ENCODE measurements at regions not wholly inside any gene's neighbourhood (a gene's known extent, or its start where the extent isn't known, plus 50 kb on each side); places are given as distances from the start of the nearest gene placed in this dataset.

- DNase-seq (ENCODE audit: low read depth), result no peak
Observed at GRCh38 chr16:89027281-89027680, 50.3 kb upstream of the CBFA2T3 start.

- peak; percentile 49 for DNase-seq (ENCODE audit: low read depth)
Observed at GRCh38 chr16:89031715-89032659, 55.0 kb upstream of the CBFA2T3 start.

- no peak for DNase-seq (ENCODE audit: low read depth)
Observed at GRCh38 chr16:89033304-89033703, 56.3 kb upstream of the CBFA2T3 start.

GRCh38 chr16:89033796-89034572, 57.0 kb upstream of the CBFA2T3 start:
- no peak for DNase-seq (ENCODE audit: low read depth)

- DNase-seq (ENCODE audit: low read depth), result no peak
Observed at GRCh38 chr16:89034573-89034961, 57.6 kb upstream of the CBFA2T3 start.

- DNase-seq (ENCODE audit: low read depth), result no peak
Observed at GRCh38 chr16:89034971-89035668, 58.1 kb upstream of the CBFA2T3 start.

- DNase-seq (ENCODE audit: low read depth), result no peak
Observed at GRCh38 chr16:89035669-89036570, 57.7 kb upstream of the ACSF3 start.

- no peak for DNase-seq (ENCODE audit: low read depth)
Observed at GRCh38 chr16:89036776-89037175, 56.9 kb upstream of the ACSF3 start.

GRCh38 chr16:89037261-89038152, 56.1 kb upstream of the ACSF3 start:
- DNase-seq (ENCODE audit: low read depth), result no peak

GRCh38 chr16:89038221-89038721, 55.4 kb upstream of the ACSF3 start:
- DNase-seq (ENCODE audit: low read depth), result no peak

- DNase-seq (ENCODE audit: low read depth), result no peak
Observed at GRCh38 chr16:89038811-89039735, 54.6 kb upstream of the ACSF3 start.

GRCh38 chr16:89039756-89040155, 53.9 kb upstream of the ACSF3 start:
- DNase-seq (ENCODE audit: low read depth), result no peak

- no peak for DNase-seq (ENCODE audit: low read depth)
Observed at GRCh38 chr16:89040391-89040790, 53.3 kb upstream of the ACSF3 start.

GRCh38 chr16:89040861-89041570, 52.6 kb upstream of the ACSF3 start:
- DNase-seq (ENCODE audit: low read depth), result no peak

GRCh38 chr16:89041571-89042481, 51.8 kb upstream of the ACSF3 start:
- DNase-seq (ENCODE audit: low read depth), result no peak

GRCh38 chr16:89042711-89043551, 50.7 kb upstream of the ACSF3 start:
- no peak for DNase-seq (ENCODE audit: low read depth)

Data from activated T-helper 9 cell treated with anti-CD3 and anti-CD28 coated beads, Interleukin-2, amount 50 U/mL, for 16 hours (primary cell).